ENCODE measurements at regions not wholly inside any gene's neighbourhood (a gene's known extent, or its start where the extent isn't known, plus 50 kb on each side); places are given as distances from the start of the nearest gene placed in this dataset.

DNA sequence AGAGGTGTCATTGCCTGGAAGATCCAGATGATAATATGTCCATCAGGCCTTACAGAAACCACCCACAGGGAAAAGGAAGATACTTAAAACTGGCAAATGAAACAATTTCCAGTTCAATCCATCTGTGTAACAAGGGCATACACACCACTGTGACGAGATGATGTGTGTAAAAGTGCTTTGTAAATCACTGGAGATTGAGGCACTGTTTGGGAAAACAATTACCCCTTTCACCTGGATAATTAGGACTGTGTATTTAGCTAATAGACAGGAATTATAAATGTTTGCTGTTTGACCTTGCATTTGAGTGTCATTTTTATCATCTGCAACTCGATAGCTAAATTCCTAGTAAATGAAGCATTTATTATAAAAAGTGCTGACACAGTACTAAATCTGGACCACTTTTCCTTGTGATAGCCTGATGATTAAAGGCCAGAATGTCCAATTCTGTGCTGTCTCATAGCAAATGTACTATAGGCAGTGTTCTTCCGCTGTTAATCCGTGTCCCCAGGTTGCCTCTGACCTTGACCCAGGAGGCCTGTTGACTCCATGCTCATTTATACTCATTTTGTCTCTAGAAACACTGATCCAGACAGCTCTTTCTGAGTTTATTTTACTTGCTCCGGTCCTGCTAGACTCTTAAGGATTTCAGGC lies 105.8 kb downstream of the LACC1 start:
- DNase-seq = no peak

DNA sequence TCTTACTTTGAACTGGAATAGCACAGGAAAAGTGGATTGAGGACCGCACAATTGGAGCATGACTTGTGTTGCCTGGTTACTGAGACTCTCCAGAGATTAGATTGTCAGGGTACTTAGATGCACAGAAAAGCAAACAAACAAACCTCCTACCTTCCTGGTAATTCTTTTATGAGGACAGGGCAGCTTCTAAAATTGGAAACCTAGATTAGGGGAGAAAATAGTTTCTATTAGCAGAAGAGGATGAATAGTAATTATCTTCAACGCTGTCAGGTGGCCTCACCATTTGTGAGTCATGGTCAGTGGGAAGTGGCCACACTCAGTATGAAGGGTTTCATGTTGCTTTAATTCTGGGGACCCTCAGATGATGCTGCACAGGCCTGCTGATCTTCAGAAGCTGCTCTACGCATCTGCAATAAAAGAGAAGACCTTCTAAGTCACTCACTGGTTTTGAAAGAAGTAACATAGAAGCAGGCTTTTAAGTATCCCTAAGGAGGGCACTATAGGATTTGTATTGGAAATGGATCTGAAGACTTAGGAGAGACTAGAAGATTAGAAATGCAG lies 106.8 kb downstream of the LACC1 start:
- no peak for DNase-seq

DNA sequence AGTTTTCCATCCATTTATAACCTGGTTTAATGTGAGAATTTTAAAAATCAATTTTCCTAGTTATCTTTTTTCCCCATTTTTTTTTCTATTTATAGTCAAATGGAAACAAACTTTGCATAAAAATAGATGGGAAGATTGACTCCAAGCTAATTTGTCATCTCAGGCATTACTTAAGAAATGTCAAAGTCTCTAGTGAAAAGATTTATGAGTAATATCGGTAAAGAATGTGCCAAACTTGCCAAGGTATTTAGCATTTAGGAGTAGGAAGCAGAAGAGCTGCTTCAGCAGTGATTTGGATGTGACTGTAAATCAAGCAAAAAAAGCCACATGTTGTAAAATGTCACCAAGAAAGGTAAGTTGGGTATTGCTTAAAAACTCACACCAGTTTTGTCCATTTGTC lies 108.6 kb downstream of the LACC1 start:
- no peak for DNase-seq

DNA sequence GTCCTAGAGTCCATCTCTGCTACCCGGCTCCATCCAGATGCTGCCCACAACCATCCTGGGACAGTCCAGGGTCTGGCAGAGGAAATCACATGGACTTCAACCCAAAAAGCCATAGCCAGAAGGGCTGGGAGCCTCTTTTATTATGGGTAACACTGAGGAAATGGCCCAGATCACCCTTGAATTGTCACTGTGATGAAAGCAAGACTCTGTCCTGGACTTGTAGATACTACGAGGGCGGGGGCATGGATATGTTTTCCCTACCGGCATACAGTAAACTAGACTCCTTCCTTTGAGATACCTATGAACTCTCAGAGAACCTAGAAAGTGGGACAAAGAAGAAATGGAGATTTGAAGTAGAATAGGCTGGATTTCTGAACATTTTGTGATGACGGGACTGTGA lies 110.3 kb downstream of the LACC1 start:
- DNase-seq = no peak

DNA sequence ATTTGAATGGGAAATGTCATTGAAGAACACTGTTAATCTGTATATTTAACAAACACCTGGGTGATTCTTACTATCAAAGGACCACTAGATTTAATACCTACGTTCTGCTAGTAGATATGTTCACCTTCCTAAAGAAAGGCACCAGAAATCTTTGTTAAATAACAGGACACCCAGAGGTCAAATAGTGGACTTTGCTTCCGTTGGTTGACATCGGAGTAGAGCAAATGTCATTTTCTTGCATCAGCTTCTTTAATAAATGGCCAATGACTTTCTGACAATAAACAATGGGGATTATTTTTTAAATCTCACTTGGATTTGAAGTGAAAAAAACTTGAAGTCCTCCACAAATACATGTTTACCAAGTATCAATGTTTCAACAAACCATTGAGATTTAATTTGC lies 111.1 kb downstream of the LACC1 start:
- DNase-seq = no peak

DNA sequence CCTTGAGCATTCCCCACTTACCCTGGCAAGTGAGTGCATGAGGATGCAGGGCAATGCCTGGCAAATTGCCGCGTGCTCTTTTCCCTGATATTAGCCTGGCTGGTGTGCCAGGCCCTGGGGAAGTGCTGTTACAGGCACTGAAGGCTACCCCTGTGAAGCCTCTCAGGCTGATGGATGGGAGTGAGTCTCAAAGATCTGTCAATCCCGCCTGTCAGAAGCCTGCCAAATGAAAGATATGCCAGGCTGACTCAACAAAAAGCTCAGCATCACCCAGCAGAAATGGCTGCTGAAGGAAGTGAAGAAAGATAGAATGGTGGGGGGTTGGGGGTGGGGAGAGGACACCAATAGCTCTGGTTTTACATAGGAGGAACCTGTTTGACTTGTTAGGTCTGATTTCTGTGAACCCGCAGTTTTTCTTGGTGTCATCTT lies 112.1 kb downstream of the LACC1 start:
- no peak for DNase-seq

DNA sequence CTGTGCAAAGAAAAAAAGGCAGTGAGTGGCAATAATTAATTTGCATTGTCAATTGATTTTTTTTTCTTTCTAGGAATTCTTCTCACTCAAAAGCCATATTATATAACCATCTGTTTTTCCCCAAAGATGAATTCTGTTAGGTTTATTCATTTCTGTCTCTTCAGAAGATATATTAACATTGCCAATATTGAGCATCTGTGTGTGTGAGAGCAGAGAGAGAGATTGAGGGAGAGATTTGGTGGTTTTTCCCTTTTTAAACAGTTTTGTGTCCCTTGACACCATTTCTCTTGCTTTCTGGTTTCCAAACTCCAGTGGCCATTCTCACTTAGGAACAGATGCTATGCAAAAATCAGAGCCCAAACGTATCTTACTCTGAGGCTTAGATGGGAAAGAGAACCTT lies 112.5 kb downstream of the LACC1 start:
- DNase-seq = no peak

DNA sequence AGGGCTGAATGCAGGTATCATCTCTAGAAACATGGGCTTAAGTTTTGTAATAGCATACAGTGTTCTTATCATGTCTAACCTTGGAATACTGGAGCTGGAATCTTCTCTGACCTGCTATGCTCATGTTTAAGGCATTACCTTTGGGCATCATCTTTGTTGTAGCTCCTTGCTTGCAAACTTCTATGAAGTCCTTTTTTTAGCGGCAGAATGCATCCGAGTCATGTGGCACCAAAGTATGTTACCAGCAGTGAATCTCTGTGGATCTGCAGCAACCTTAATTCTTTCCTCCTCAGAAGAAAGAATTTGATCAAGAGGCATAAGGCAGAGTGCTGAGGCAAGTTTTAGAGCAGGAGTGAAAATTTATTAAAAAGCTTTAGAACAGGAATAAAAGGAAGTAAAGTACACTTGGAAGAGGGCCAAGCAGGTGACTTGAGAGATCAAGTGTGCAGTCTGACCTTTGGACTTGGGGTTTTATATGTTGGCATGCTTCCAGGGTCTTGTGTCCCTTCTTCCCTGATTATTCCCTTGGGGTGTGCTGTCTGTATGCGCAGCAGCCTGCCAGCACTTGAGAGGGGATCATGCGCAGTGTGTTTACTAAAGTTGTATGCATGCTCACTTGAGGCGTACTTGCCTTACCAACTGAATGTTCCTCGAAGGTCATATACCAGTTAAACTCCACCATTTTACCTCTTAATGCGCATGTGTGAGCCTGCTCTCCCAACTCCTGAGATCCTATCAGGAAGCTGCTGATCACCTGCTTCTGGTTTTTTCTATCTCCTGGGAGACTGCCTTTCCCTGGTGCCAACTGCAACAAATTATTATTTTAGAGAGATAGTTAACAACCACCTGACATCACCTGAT lies 115.5 kb downstream of the LACC1 start:
- DNase-seq = no peak

DNA sequence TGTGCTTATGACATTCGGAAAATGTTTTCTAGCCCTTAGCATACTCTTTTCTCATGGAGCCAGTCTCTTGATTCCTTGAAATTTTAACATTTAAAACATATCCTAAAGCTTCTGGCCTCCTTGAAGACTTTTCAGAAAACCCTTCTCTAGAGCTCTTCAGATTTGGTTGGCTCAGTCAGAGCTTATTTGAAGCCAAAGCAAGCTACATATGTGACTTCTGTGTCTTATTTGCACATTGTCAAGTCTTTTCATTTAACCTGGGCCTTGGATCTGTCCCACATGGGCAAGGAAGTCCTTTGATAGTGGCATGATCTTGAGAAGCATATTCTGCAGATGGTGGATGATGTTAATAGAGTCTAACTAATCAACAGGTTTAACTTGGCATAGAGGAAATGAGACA lies 116.5 kb downstream of the LACC1 start:
- no peak for DNase-seq

DNA sequence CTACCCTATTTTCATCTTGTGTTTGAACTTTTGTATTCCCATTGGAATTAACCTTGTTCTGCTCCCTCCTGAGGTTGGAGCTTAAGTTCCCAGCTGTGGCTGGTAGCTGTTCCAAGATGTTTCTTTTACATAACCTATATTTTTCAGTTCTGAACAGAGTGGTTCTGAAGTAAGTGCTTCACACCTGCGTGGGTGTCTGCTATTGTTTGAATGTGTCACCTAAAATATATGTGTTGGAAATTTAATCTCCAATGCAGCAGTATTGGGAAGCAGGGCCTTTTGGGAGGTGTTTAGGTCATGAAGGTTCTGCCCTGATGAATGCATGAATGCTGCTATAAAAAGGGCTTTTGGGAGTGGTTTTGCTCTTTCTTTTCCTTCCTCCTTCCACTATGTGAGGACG lies 123.8 kb downstream of the LACC1 start:
- DNase-seq = no peak

DNA sequence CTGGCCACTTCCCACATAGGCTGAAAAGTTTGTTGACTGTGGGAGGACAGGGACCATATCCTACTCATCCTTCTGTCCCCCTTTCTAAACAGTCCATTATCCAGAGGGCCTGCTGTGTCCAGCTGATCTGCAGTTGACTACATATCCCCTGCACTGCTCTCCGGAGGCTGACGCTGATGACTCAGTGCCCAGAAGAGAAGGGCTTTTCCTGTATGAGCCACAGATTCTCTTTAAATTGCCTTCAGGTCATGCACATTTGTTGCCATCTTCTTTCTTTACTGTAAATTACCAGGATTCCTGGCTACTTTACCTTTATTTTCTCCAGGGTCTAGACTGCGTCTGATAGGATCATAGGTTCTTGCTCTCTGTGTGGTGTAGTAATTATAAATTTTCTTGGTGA lies 125.2 kb downstream of the LACC1 start:
- DNase-seq = no peak

DNA sequence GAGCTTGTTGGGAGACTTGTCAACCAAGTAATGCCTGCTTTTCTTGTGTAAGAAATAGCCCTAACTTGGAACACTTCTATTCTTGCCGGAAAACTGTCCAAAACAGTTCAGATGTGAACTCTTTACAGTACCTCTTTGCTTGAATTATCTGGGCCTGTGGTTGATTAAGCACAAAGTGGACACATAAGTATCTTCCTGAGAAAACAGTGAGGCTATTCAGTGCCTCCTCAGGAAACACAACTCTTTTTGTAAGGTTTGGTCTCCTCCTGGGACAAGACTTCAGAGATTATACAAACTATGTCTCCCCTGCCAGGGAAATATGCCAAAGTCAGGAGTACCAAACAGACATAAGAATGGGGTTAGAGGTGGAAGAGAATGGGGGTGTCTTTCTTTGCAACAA lies 127.7 kb downstream of the LACC1 start:
- no peak for DNase-seq

DNA sequence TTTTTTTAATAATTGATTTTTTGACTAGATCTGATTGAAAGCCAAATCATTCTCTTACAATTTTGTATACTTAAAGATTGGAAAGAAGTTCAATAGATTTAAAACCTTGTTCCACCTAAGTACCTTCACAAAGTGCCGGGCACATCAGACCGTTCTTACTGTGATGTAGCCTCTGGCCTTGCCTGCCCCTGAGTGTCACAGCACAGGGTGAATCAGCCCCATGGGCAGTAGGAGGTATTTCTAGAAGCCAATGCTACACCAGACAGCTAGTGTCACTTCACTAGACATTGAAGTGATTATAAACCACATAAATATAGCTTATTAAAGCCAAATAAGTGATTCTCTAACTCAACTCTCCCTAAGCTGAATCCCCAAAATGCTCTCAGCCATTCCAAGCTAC lies 131.3 kb downstream of the LACC1 start:
- no peak for DNase-seq

DNA sequence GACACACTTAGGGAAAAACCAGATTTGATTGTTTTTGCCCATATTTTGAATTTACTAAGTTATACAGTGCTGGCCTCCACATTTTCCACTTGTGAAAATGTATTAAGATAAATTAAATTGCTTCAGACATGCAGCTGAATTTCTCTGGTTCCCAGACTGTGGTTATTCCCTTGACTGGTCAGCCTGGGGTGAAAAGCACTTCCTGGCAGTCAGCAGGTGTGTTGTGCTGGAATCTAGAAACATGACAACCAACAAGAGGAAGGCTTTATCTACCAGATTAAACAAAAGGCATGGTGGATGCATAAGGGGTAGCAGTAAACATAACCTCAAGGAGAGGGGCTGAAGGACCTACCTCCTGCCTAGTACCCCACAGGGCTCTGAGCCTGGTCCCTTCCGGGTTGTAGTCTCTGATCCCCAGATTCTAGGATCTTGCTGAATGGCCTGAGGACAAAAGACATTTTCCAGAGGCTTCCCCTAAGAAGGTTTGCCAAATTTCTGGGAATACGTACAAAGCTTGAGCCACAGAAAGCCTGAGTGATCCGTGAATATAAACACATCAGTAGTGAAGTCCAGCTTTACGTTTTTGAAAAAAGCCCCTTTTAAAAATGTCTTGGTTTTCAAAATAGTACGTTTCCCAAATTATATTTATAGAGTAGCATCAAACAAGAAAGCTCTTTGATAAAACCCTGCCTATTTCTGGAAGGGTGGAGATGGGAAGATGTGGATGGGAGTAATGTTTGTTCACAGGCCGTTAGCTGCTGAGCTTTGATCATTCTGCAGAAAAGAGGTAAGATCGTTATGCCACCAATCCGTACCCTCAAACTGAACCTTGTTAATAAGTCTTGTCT lies 133.4 kb downstream of the LACC1 start:
- no peak for DNase-seq

DNA sequence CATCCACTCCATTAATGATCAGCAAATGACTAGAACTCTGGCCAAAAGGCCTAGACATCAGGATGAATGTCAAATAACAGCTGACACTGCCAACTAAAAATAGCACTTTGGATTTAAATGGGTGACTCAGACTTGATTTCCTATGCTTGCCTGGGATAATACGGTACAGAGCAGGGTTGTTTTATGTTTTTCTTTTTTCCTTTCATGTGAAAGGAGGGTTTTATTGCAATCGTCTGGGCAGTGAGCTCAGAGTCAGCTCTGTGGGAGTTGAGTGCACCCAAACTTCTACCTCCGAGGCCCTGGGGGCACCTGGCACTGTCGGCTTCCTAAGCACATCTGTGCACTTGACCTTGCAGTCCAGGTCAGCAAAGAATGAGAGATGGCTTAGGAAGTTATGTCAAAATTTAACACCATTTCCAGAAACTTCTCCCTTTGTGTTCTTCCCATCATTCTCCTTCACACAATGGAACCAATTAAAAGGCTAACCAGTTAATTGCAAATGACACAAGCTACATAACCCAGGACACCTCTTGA lies 134.1 kb downstream of the LACC1 start:
- no peak for DNase-seq

DNA sequence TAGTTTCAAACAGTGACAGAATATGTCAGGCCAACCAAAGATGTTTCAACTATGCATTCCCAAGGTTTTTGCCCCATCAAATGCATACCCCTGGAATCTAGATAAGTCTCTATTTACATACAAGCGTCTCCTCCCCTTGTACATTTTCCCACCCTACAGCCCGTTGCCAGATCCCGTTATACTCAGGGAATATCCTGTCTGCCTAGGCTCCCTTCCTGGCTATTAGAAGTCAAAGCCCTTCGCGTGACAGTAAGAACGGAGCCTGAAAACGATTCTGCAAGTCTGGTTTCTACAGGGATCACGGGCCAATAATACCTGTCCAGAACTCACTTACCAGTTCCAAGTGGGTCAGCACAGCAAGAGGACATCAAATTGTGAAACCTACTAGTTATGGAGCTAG lies 134.8 kb downstream of the LACC1 start:
- no peak for DNase-seq

DNA sequence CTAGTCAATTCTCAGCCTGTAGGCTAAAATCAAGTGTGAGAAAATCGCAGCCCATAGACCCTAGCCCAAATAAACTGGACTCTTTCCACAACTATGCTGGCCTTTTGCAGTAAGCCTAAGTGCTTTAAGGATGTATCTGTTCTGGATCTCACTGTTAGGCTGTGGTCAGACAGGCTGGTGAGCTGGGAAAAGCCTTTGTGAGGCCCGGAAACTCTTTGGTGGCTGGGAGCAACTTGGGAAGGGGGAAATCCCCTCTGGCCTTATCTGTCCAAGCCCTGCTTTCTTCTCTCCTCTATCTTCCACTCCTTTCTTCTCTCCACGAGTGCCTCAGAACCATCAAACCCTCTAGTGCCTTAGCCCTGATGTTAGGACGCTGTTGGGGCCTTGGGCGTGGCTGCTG lies 135.4 kb downstream of the LACC1 start:
- no peak for DNase-seq

DNA sequence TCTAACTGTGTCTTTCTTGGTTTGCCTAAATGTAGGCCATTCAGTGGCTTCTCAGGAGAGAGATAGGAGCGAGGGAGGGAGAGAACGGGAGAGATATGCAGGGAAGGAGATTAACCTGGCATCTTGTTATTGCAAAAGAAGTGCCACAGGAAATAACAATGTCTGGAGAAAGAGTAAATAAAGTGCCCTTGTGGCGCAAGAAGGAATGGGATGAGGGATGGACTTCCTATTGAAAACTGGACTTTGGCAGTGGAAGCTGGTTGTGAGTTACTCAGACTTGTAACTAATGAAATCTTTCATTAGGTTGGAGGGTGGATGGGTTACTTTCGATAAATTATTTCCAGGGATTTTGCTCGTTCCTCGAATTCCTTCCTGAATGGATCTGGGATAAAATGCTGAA lies 136.1 kb downstream of the LACC1 start:
- no peak for DNase-seq

DNA sequence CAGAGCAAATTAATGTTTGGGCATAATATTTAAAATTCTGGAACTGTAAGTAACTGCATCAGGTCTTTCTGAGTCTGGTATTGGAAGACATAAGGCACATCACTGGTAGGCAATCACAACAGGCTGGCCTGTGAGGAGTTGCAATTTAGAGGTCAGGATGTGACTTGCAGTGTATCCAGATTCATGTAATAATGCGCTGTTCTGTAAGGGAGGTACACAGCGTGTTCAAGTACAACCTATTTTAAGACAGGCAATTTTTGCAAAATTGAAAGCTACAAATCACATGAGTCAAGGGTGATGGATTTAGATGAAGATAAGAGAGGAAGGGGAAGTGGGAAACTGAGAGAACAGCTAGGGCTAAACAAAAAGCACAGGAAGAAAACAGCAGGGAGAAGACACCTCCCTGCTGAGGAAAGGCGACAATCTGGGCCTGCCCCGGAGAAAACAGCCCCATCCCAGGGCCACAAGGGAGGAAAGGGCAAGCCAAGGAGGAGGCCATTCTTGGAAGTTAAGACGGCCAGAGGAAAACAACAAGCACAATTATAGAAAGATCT lies 138.1 kb downstream of the LACC1 start:
- DNase-seq = no peak

DNA sequence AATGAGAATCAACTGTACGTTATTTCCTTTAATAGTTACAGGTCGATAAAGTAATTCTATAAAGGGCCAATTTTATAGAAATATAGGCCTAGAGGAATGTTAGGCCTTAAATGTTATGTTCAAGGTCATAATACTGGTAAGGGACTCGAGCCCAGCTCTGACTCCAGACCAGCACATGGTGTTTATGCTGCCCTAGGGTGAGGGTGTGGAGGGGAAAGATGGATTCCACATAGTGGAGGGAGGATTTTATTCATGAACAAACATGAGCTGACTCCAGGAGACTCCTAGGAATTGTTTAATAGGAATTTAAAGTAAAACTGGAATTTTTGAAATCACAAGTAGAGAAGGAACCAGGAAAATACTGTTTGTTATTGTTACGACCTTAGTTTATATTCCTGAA lies 139.9 kb downstream of the LACC1 start:
- no peak for DNase-seq

DNA sequence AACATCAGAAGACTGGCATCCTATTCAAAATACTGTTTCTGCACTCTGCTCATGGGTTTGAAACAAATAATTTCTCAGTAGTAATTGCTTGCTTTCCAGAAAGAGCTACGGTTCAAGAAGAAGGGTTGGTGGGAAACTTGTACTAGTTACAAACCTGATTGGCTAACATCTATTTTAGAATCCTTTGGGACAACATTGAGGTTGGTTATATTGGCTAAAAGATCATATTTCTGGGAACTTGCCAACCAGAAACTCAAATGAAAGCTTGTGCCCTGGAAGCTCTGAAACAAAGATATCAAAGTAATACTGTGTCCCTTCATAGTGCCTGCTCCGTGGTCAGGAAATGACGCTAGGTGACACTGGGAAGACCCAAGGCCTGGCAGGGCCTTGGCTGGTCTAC lies 141.7 kb downstream of the LACC1 start:
- no peak for DNase-seq

DNA sequence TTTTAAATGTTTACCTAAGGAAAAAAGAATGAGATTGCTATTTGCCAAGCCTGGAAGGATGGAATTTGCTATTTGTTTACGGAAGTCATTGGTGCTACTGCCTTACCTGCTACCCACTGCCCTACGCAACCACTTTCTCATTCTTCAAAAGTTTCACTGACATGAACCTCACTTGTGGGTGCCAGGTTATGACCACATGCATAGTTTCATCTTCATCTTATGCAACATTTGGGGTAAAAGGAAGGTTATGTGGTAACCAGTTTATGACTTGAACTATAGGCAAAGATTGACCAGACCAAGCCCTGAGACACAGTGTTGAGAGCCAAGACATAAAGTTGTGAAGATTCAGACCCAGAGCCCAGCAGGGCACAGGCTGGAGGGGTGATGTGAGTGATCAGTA lies 142.5 kb downstream of the LACC1 start:
- no peak for DNase-seq

All from CD4-positive, alpha-beta T cell treated with Interferon gamma for 1 hour (primary cell).